ENCODE measurements at regions not wholly inside any gene's neighbourhood (a gene's known extent, or its start where the extent isn't known, plus 50 kb on each side); places are given as distances from the start of the nearest gene placed in this dataset.
A peak's percentile ranks its signal among the peaks of the same experiment; 100 is the strongest.

DNA sequence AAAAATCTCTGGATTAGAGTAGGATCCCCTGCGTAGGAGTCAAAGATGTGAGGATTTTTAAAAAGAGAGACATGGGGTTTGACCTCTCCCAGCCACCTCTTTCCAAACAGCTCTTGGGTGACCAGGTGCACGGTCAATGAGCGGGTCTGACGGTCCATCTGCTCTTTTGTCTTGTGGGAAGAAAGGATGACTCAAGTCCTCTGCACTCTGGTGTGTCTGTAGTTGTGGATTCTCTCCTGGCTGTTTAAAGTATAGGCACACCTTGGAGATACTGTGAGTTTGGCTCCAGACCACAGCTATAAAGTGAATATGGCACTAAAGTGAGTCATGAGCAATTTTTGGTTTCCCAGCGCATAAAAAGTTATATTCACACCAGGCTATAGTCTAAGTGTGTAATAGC, 209.8 kb downstream of the BMP7 start:
- no peak overlapping the region for H3K27ac Mint-ChIP-seq
- DNase-seq (no peak), ATAC-seq (replicated peaks) (no peak)
- H3K36me3 Mint-ChIP-seq (ENCODE audit: insufficient read depth), result no peaks in the 10 kb centered on the region
- H3K9me3 Mint-ChIP-seq, result no peaks in the 10 kb centered on the region
- H3K4me3 Mint-ChIP-seq, result no peak overlapping the region
- peaks cover 8 to 33% of the 10 kb centered on the region in 2 donors for H3K27me3 Mint-ChIP-seq
- peaks cover 0 to 11% of the 10 kb centered on the region in 2 donors for H3K4me1 Mint-ChIP-seq (ENCODE audit: low read depth in 2 of 2)

- Mint-ChIP-seq H3K4me3 (peak overlapping the region in 1 of 2 donors; percentile 0), H3K27ac (no peak overlapping the region), H3K9me3 (no peaks in the 10 kb centered on the region), H3K36me3 (ENCODE audit: insufficient read depth) (no peaks in the 10 kb centered on the region), H3K4me1 (ENCODE audit: low read depth in 2 of 2) (peaks cover 0 to 11% of the 10 kb centered on the region in 2 donors), H3K27me3 (peaks cover 15 to 33% of the 10 kb centered on the region in 2 donors)
- DNase-seq (no peak), ATAC-seq (replicated peaks) (no peak)
Measured at GRCh38 chr20:57059055-57059596, 207.3 kb downstream of the BMP7 start.

GRCh38 chr20:57060407-57061050, 205.9 kb downstream of the BMP7 start:
- ATAC-seq (replicated peaks) (no peak), DNase-seq (no peak)
- H3K9me3 Mint-ChIP-seq, result no peaks in the 10 kb centered on the region
- H3K36me3 Mint-ChIP-seq (ENCODE audit: insufficient read depth), result no peaks in the 10 kb centered on the region
- peaks cover 0 to 11% of the 10 kb centered on the region in 2 donors for H3K4me1 Mint-ChIP-seq (ENCODE audit: low read depth in 2 of 2)
- H3K27ac Mint-ChIP-seq, result no peak overlapping the region
- no peak overlapping the region for H3K4me3 Mint-ChIP-seq
- peaks cover 17 to 47% of the 10 kb centered on the region in 2 donors for H3K27me3 Mint-ChIP-seq

DNA sequence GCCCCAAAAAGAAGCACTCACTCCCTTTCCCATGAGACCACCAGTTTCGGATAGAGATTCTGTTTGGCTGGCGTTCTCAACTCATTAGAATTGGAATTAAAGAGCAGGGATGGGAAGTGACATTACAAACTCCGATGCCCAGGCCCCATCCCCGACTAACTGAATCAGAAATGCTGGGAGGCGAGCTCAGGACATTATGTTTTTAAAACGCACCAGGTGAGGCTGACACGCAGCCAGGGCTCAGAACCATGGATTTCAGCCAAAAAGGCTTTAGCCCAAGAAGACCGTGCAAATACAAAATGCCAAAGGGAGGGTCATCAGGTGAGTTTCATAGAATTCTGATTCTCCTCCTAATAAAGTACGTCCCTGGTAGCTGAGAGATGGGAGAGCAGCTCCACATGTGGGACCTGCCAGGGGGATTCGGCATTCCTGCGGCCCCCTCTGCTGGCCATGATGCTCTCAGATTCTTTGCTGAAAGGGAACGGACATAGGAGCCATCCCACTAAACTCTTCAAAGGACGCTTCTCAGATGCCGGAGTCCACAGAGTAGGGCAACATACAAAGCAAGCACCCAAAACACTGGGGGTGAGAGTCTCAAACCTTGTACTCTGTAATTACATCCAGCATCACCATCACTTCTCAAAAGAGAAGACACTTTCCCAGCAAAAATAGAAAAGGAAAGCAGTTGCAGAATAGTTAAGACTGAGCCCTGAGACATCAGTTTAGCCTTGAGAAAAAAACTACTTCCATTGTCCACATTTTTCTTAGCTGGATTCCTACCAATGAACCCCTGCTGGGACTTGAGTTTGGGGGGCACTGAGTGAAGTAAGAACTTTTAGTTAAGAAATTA, 205.2 kb downstream of the BMP7 start:
- Mint-ChIP-seq H3K4me1 (ENCODE audit: low read depth in 2 of 2) (peaks cover 0 to 11% of the 10 kb centered on the region in 2 donors), H3K27ac (no peak overlapping the region), H3K27me3 (peaks cover 22 to 53% of the 10 kb centered on the region in 2 donors), H3K9me3 (no peaks in the 10 kb centered on the region), H3K36me3 (ENCODE audit: insufficient read depth) (no peaks in the 10 kb centered on the region), H3K4me3 (no peak overlapping the region)
- ATAC-seq (replicated peaks) (no peak), DNase-seq (no peak)

DNA sequence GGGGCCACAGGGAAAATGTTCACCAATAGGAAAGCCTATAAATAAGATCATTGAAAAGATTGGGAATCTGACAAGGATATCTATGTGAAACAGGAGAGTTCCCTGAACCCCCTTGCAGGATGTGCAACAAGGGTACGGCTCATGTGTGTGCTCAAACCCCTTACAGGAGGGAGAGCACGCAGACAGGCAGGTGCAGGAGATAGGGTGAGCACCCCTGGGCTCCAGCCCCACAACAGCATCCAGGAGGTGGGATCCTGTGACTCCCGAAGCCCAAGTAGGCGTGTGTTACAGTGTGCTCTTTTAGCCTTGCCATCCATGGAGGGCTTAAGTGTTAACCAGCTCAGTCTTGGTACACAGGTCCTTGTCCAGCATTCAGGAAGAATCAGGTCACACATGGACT, 204.2 kb downstream of the BMP7 start:
- H3K27ac Mint-ChIP-seq, result no peak overlapping the region
- ATAC-seq (replicated peaks) (no peak), DNase-seq (no peak)
- no peak overlapping the region for H3K4me3 Mint-ChIP-seq
- peaks cover 31 to 56% of the 10 kb centered on the region in 2 donors for H3K27me3 Mint-ChIP-seq
- peaks cover 0 to 11% of the 10 kb centered on the region in 2 donors for H3K4me1 Mint-ChIP-seq (ENCODE audit: low read depth in 2 of 2)
- H3K9me3 Mint-ChIP-seq, result no peaks in the 10 kb centered on the region
- H3K36me3 Mint-ChIP-seq (ENCODE audit: insufficient read depth), result no peaks in the 10 kb centered on the region

- Mint-ChIP-seq H3K9me3 (no peaks in the 10 kb centered on the region), H3K4me3 (no peak overlapping the region), H3K4me1 (ENCODE audit: low read depth in 2 of 2) (peaks cover 0 to 11% of the 10 kb centered on the region in 2 donors), H3K27me3 (peaks cover 32 to 60% of the 10 kb centered on the region in 2 donors), H3K27ac (no peak overlapping the region), H3K36me3 (ENCODE audit: insufficient read depth) (no peaks in the 10 kb centered on the region)
- ATAC-seq (replicated peaks), result no peak
- DNase-seq, result no peak
Measured at GRCh38 chr20:57062696-57063270, 203.7 kb downstream of the BMP7 start.

- DNase-seq (no peak), ATAC-seq (replicated peaks) (no peak)
- no peaks in the 10 kb centered on the region for H3K36me3 Mint-ChIP-seq (ENCODE audit: insufficient read depth)
- H3K9me3 Mint-ChIP-seq, result no peaks in the 10 kb centered on the region
- peaks cover 37 to 62% of the 10 kb centered on the region in 2 donors for H3K27me3 Mint-ChIP-seq
- H3K27ac Mint-ChIP-seq, result no peak overlapping the region
- H3K4me1 Mint-ChIP-seq (ENCODE audit: low read depth in 2 of 2), result peaks cover 0 to 8% of the 10 kb centered on the region in 2 donors
- H3K4me3 Mint-ChIP-seq, result no peak overlapping the region
Measured at GRCh38 chr20:57064836-57065235, 201.6 kb downstream of the BMP7 start.

DNA sequence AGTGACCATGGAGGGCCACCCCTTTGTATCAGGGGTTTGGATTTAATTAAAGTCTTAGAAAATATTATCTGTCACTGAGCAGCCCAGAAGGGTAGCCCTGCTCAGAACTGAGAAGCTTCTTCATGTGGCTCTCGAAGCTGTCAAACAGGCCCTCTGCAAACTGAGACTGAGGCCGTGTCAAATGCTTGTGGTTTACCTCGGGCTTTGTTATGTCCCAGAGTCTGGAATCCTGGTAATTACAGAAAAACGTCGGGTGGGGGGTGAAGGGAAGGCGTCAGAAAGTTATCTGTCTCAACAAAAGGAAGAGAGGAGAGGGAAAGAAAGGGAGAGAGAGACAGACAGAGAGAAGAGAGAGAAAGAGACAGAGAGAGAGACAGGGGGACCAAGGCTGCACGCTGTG, 200.8 kb downstream of the BMP7 start:
- DNase-seq (no peak), ATAC-seq (replicated peaks) (no peak)
- Mint-ChIP-seq H3K9me3 (no peaks in the 10 kb centered on the region), H3K27me3 (peaks cover 45 to 62% of the 10 kb centered on the region in 2 donors), H3K27ac (no peak overlapping the region), H3K4me1 (ENCODE audit: low read depth in 2 of 2) (peaks cover 0 to 3% of the 10 kb centered on the region in 2 donors), H3K36me3 (ENCODE audit: insufficient read depth) (no peaks in the 10 kb centered on the region), H3K4me3 (no peak overlapping the region)

- Mint-ChIP-seq H3K36me3 (ENCODE audit: insufficient read depth) (no peaks in the 10 kb centered on the region), H3K9me3 (no peaks in the 10 kb centered on the region), H3K4me1 (ENCODE audit: low read depth in 2 of 2) (no peaks in the 10 kb centered on the region), H3K4me3 (no peak overlapping the region), H3K27me3 (peaks cover 51 to 63% of the 10 kb centered on the region in 2 donors), H3K27ac (no peak overlapping the region)
- ATAC-seq (replicated peaks), result no peak
- DNase-seq, result no peak
Measured at GRCh38 chr20:57066126-57066900, 200.1 kb downstream of the BMP7 start.

- H3K27ac Mint-ChIP-seq, result no peak overlapping the region
- DNase-seq (no peak), ATAC-seq (replicated peaks) (no peak)
- H3K36me3 Mint-ChIP-seq (ENCODE audit: insufficient read depth), result no peaks in the 10 kb centered on the region
- peaks cover 50 to 85% of the 10 kb centered on the region in 2 donors for H3K27me3 Mint-ChIP-seq
- H3K9me3 Mint-ChIP-seq, result peaks cover 0 to under 1% of the 10 kb centered on the region in 2 donors
- H3K4me1 Mint-ChIP-seq (ENCODE audit: low read depth in 2 of 2), result no peaks in the 10 kb centered on the region
- no peak overlapping the region for H3K4me3 Mint-ChIP-seq
Measured at GRCh38 chr20:57069442-57069841, 197.0 kb downstream of the BMP7 start.

GRCh38 chr20:57070296-57070695, 196.1 kb downstream of the BMP7 start:
- no peak for ATAC-seq (replicated peaks)
- Mint-ChIP-seq H3K4me3 (no peak overlapping the region), H3K27me3 (peaks cover 50 to 85% of the 10 kb centered on the region in 2 donors), H3K27ac (no peak overlapping the region), H3K36me3 (ENCODE audit: insufficient read depth) (no peaks in the 10 kb centered on the region), H3K4me1 (ENCODE audit: low read depth in 2 of 2) (no peaks in the 10 kb centered on the region), H3K9me3 (peaks cover 0 to 9% of the 10 kb centered on the region in 2 donors)
- DNase-seq, result no peak

GRCh38 chr20:57071283-57071731, 195.1 kb downstream of the BMP7 start:
- H3K27me3 Mint-ChIP-seq, result peaks cover 43 to 76% of the 10 kb centered on the region in 2 donors
- DNase-seq, result no peak
- peaks cover 0 to 11% of the 10 kb centered on the region in 2 donors for H3K9me3 Mint-ChIP-seq
- H3K36me3 Mint-ChIP-seq (ENCODE audit: insufficient read depth), result no peaks in the 10 kb centered on the region
- no peak for ATAC-seq (replicated peaks)
- no peak overlapping the region for H3K27ac Mint-ChIP-seq
- H3K4me1 Mint-ChIP-seq (ENCODE audit: low read depth in 2 of 2), result no peaks in the 10 kb centered on the region
- H3K4me3 Mint-ChIP-seq, result no peak overlapping the region
